BJ (cell line): ENCODE measurements at regions not wholly inside any gene's neighbourhood (a gene's known extent, or its start where the extent isn't known, plus 50 kb on each side); places are given as distances from the start of the nearest gene placed in this dataset.

Experiments
- CTCF ChIA-PET: fragments of 350-600 bp; formaldehyde crosslinking; extraction: SDS; loops from one replicate; lab custom pipeline; 2021; ENCODE audit warnings: antibody characterized with exemption, inconsistent platforms; lab: Yijun Ruan, JAX
- POLR2A ChIA-PET: fragments of 300-600 bp; sonication (Branson Sonifier 250); formaldehyde crosslinking; extraction: SDS; loops from one replicate; lab custom pipeline; 2021; ENCODE audit warnings: antibody characterized with exemption; lab: Charles Lee
- DNase-seq: peaks from one replicate; pipeline ENCODE4 v3.0.0-alpha.2; 2011; ENCODE audit warnings: low read depth
- H3K27me3 ChIP-seq: 2 replicates; pipeline ENCODE4 v1.6.0; 2011; ENCODE audit warnings: low read length; ENCODE audit not compliant: control insufficient read depth, insufficient read depth
- H3K36me3 ChIP-seq: 2 replicates; pipeline ENCODE4 v1.5.1; 2011; ENCODE audit warnings: low read length; ENCODE audit not compliant: control insufficient read depth, insufficient read depth
- H3K4me3 ChIP-seq: 2 replicates; pipeline ENCODE4 v1.5.1; 2011; ENCODE audit warnings: low read depth, mild to moderate bottlenecking, control low read depth, low read length
- TF ChIP-seq, protein P1 (sequence below): IDR thresholded peaks from 2 replicates; pipeline ENCODE4 v1.5.1; 2011; ENCODE audit warnings: low read depth, mild to moderate bottlenecking, control low read depth, inconsistent platforms, low read length, moderate library complexity; ENCODE audit not compliant: insufficient read depth

DNA sequence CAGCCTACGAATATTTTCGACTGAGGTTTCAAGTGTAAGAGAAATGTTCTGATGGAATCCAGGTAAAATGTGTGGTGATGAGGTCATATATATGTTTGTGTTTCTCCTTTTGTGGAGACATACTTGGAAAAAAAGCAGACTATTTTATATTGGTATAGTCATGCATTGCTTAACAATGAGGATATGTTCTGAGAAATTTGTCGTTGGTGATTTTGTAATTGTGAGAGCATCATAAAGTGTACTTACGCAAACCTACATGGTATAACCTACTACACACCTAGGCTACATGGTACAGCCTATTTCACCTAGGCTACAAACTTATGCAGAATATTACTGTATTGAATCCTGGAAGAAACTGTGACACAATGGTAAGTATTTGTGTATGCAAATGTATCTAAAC is 1849.9 kb upstream of the CELF4 start:
- Histone ChIP-seq H3K27me3 (no peaks in the 10 kb centered on the region), H3K4me3 (no peak overlapping the region), H3K36me3 (no peaks in the 10 kb centered on the region)
- POLR2A ChIA-PET: no interaction called here
- CTCF ChIA-PET: no interaction called here
- TF ChIP-seq, protein P1, sequence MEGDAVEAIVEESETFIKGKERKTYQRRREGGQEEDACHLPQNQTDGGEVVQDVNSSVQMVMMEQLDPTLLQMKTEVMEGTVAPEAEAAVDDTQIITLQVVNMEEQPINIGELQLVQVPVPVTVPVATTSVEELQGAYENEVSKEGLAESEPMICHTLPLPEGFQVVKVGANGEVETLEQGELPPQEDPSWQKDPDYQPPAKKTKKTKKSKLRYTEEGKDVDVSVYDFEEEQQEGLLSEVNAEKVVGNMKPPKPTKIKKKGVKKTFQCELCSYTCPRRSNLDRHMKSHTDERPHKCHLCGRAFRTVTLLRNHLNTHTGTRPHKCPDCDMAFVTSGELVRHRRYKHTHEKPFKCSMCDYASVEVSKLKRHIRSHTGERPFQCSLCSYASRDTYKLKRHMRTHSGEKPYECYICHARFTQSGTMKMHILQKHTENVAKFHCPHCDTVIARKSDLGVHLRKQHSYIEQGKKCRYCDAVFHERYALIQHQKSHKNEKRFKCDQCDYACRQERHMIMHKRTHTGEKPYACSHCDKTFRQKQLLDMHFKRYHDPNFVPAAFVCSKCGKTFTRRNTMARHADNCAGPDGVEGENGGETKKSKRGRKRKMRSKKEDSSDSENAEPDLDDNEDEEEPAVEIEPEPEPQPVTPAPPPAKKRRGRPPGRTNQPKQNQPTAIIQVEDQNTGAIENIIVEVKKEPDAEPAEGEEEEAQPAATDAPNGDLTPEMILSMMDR: no peak
- DNase-seq: no peak

DNA sequence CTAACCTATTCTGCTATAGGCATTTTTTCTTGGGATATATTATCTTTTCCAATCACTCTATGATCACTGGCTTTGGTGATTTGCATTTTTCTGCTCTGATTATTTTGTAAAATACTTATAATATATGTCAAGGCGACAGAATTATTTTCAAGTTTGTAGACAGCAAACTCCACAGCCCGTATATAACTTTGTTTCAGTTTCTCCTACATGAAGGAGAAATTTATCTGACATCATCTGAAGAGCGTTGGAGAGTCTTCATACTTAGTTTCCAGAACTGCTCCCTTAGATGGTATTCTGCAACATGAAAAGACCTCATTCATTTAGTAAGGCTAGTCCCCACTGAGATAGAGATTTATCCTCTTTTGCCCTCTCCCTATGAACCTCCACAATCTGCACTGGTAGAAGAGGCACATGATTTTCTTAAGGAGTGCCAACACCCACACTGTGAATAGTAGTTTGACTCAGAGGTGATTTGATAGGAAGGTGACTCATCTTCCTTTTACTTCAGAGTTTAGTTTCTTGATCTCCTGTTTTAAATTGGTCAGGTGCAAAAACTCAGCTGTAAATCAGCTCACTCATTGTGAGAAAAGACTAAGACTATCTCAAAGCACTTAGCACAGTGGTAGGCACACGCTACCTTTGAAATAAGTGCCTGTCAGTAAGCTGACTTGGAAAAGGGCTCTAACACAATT is 1848.6 kb upstream of the CELF4 start:
- ChIA-PET POLR2A (no interaction called here), CTCF (no interaction called here)
- H3K27me3 ChIP-seq: no peaks in the 10 kb centered on the region
- TF ChIP-seq, protein P1: no peak
- H3K36me3 ChIP-seq: no peaks in the 10 kb centered on the region
- DNase-seq: no peak
- no peak overlapping the region for H3K4me3 ChIP-seq

DNA sequence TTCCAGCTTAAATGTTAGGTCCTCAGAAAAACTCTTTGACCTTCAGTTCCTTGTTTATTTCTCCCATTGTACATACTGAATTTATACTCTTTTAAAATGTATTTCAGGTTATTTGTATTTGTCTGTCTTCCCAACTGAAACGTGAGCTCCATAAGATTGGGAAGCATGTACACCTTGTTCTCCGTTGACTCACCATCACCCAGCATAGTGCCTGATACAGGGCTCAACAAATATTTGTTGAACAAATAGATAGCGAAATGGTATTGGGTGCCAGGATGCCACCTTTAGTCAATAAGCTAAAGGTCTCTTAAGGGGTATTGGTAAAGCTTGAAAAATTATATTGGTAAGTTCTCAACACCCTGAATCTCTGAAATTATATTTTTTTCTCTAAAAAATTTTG is 1841.3 kb upstream of the CELF4 start:
- ChIA-PET POLR2A (no interaction called here), CTCF (no interaction called here)
- TF ChIP-seq, protein P1: no peak
- Histone ChIP-seq H3K4me3 (no peak overlapping the region), H3K36me3 (no peaks in the 10 kb centered on the region), H3K27me3 (no peaks in the 10 kb centered on the region)
- DNase-seq: no peak

DNA sequence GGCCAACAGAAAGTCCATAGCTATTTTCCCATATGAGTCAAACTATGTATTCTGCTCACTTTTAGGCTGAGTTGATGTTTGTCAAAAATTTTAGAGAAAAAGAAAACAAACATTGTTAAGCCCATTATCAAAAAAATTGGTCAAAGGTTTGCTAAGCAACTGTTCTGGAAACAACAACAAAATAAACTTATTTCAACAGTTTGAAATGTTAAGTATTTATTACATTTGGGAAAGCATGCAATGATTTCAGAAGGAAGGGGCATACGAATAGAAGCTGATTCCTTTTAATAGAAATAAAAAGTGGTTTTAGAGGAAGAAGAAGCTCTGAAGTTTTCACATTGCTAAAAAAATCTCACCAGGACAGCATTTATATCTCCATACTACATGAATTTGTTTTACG is 1837.5 kb upstream of the CELF4 start:
- H3K4me3 ChIP-seq: no peak overlapping the region
- TF ChIP-seq, protein P1: no peak
- POLR2A ChIA-PET: no interaction called here
- no peaks in the 10 kb centered on the region for H3K36me3 ChIP-seq
- H3K27me3 ChIP-seq: no peaks in the 10 kb centered on the region
- CTCF ChIA-PET: no interaction called here
- peak; percentile 17 for DNase-seq

DNA sequence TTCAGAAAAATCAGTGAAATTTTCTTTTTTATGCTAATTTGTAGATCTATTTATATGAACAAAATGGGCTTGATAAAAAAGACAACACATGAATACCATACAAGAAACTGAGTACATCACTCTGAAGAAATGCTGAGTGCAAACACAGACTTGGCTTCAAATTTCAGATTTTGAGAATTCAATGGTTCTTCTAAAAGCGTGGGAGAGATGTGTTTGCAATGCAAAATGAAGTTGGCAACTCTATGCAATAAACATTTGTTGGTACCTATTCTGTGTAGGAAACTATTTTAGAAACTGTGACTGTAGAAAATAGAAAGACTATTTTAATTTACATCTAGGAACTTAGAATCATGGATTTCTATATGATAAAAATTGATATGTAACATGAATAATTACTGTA is 1834.1 kb upstream of the CELF4 start:
- DNase-seq: no peak
- Histone ChIP-seq H3K36me3 (no peaks in the 10 kb centered on the region), H3K4me3 (no peak overlapping the region), H3K27me3 (no peaks in the 10 kb centered on the region)
- TF ChIP-seq, protein P1: no peak
- ChIA-PET POLR2A (no interaction called here), CTCF (no interaction called here)
